SIG-M5 treated with dmso at 0.1 percent for 504 hours (cell line): ENCODE measurements at regions not wholly inside any gene's neighbourhood (a gene's known extent, or its start where the extent isn't known, plus 50 kb on each side); places are given as distances from the start of the nearest gene placed in this dataset.
"Not testable (repeated sequence)": the region's sequence is repeated elsewhere in the genome, so short reads cannot be mapped to it uniquely, and the experiment has no call there.

Experiments
- DNase-seq: peaks from one replicate; lab custom pipeline; 2025; ENCODE audit not compliant: unreplicated experiment; lab: John Stamatoyannopoulos, UW

DNA sequence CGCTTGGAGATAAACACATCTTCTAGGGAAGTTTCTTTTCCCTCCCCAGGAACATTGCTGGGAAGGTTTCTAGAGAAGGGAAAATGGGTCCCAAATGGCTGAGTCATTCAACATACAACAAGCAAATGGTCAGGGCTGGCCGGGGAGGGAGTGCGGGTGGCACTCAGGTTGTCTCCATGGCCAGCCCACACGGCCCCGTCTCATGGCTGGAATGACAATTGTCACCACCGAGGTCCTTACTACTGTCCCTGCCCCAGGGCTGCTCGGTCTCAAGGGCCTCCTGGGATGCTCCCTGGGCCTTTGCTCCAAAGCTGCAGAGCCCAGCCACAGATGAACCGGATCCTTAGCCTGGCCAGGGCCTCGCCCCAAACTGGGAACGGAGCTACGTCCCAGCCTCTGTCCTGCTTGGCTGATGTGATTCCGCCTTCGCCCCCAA lies 121.9 kb downstream of the FGF18 start:
- DNase-seq, result no peak

DNA sequence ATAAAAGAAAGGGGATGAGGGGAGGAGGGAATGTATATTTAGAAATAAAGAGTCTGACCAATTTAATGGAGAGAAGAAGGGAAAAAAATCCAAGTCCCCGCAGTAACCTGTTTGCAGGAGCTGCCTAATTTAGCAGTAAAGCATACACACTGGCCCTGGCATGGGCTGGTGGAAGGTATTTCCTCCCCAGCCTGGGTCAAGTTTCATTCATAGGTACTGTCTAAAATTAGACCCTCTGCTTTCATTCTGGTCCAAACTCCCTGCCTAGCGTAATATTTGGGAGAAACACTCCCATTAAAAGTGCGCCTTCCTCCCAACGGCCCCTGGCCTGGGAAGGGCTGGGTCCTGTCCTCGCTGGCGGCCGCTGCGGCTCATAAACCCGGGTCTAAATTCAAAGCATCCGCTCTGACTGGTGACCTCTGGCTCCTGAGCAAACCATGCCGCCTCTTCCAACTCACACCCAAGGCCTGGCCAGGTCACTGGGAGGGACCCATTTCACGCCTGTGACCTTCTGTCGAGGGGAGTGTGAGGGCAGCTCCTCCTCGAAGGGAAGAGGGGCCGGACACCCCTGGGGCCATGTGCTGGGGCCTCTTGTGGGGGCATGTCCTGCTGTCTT lies 123.2 kb downstream of the FGF18 start:
- no peak for DNase-seq

DNA sequence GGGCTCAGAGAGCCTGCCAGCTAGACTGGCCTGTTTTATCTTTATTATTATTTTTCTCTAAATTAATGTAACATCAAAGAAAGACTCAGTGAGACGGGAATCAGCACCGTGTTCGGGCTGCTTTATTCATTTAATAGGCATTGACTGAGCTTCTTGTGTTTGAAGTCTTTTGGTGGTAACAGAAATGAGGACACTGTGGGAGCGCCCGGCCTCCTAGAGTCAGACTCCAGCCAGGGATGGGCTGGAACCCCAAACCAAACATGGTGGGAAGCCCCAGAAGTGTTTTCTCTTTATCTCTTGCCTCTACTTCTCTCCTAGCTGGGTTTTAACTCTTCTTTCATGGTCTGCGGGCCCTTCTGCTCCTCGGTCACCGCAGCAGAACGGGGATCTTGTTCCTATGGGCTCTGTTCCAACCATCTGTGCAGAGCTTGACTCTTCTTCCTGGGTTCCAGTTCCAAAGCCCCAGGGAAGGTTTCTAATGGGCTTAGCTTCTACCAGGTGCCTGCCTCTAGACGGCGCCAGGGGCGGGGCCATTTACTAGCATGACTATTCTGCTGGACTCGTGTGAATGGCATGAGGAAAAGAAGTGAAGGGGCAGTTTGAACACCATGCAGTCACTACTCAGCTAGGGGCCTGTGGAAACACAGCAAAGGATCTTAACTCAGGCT lies 123.8 kb downstream of the FGF18 start:
- DNase-seq, result no peak

DNA sequence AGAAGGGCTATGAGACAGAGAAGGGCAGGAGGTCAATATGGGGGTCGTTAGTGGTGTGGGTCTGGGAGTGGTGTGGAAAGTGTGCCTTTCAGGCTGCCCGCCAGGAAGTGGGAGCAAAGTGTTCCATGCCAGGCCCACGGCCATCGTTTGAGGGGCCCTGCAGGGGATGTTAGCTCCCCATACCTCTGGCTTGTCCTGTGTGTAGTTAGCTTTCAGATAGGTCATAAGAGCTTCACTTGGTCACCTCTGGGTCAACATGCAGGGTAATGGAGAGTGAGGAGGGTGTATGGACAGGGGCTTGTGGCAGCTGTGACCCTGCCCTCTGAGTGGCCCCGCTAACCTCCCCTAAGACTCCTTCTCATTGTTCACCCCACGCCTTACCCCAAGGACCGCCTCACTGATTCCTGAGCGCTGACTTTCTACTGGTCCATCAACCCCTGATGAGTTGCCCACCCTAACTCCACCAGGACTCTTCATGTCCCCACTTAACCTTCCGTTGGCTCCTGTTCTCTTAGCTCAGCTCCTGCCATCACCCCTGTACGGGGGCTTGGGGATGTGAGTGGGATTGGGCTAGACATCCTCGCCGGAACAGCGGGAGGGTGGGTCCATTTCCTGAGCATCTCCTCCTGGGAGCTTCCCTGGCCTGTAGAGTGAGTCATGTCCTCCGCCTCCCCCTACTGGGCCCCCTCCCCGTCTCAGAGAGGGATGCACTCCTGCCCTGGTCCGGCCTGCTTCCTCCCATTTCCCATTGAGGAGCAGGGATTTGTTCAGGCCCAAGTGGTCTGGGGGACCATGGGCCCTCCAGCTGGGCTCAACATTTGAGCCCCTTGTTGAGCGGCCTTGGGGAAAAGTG lies 125.7 kb downstream of the FGF18 start:
- no peak for DNase-seq

DNA sequence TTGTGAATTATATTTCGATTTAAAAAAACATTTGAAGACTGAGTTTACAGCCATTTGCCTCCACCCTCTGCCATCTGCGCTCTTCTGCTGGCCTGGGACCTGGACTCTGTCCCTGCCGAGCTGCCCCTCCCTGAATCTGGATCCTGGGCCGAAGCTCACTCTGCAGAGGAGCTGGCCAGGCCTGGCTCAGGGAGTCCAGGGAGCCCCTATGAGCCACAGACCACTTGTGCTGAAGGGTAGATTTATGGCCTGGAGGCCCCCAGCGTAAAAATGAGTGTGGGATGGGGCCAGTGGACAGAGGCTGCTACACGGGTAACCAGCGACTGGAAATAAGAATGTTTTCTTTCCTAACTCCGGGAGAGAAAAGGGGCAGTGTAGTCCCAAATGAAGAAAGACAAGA lies 129.8 kb downstream of the FGF18 start:
- DNase-seq, result no peak

DNA sequence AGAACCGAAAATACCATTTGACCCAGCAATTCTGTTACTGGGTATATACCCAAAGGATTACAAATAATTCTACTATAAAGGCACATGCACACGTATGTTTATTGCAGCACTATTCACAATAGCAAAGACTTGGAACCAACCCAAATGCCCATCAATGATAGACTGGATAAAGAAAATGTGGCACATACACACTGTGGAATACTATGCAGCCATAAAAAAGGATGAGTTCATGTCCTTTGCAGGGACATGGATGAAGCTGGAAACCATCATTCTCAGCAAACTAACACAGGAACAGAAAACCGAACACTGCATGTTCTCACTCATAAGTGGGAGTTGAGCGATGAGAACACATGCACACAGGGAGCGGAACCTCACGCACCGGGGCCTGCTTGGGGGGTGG lies 134.4 kb downstream of the FGF18 start:
- DNase-seq, result not testable (repeated sequence)

DNA sequence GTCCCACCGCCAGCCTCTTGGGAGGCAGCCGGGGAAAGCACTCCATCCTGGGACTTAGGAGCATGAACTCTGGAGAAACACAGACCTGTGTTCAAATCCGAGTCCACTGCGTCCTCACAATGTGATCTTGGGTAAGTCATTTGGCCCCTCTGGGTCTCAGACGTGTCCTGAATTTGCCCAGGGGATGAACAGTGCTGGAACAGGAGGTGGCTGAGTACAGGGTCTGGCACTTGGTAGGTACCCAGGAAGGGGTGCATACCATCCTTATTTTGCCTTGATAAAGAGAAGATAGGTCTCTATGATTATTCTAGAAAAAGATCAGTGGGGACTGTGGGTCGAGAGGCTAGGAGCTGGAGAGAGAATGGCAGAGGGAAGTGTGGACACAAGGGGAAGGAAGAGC lies 135.7 kb downstream of the FGF18 start:
- no peak for DNase-seq

DNA sequence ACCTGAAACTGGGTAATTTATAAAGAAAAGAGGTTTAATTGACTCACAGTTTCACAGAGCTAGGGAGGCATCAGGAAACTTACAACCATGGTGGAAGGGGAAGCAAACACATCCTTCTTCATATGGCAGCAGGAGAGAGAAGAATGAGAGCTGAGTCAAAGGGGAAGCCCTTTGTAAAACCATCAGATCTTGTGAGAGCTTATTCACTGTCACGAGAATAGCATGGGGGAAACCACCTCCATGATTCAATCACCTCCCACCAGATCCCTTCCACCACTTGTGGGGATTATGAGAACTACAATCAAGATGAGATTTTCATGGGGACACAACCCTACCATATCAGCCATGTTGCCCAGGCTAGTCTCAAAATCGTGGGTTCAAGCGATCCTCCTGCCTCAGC lies 143.4 kb downstream of the FGF18 start:
- no peak for DNase-seq

DNA sequence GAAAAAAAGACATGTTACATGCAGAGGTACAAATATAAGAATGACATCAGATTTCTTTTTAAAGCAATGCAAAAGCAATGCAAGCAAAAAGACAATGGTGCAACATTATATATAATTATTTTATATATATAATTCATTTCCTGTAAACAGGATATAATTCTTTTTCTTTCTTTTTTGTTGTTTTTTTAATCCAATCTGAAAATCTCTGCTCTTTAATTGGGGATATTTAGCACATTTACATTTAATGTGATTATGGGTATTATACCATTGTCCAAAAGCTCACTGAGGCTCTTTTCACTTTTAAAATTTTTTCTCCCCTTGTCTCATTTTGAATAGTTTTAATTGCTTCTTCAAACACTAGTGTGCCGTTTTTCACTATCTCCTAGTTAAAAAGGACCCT lies 148.9 kb downstream of the FGF18 start:
- no peak for DNase-seq

DNA sequence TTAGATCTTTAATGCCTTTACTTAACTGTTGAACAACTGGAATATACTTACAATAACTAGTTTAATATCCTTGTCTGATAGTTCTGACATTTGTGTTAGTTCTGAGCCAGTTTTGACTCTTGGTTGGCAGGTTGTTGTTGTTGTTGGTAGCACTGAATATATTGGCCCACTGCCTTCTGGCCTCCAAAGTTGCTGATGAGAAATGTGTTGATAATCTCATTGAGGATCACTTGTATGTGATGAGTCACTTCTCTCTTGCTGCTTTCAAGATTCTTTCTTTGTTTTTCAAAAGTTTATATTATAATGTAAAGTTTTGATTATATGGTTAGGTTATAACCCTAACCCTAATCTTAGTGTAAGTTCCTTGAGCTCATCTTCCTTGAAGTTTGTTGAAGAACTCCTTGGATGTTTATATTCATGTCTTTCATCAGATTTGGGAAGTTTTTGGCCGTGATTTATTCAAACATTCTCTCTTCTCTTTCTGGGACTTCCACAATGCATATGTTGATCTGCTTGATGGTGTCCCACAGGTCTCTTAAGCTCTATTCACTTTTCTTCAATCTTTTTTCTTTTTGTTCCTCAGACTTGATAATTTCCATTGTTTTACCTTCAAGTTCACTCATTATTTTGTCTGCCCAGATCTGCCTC lies 149.7 kb downstream of the FGF18 start:
- no peak for DNase-seq

DNA sequence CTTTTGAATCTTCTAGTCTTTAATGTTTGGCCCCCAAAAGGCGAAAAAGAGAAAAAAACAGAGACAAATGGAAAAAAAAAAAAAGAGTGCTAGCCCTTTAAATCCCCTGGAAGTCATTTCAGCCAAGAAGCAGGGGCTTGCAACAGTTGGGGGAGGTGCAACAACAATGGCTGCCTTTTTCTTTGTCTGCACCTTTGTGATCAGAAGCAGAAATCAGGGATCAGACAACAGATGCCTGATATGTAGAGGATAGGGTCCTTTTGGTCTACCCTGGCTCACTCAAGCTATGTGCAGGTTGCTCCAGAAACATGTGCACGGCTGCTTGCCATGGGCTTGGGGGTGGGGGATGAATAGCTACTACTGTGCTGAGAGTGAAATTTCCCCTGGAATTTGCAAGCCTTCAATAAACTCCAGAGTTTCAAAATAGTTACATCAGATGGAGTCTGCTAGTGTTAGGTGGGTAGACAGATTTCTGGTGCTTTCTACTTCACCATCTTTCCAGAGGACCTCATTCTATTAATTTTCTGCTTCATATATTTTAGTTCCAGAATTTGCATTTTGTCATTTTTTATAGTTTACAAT lies 150.9 kb downstream of the FGF18 start:
- no peak for DNase-seq

DNA sequence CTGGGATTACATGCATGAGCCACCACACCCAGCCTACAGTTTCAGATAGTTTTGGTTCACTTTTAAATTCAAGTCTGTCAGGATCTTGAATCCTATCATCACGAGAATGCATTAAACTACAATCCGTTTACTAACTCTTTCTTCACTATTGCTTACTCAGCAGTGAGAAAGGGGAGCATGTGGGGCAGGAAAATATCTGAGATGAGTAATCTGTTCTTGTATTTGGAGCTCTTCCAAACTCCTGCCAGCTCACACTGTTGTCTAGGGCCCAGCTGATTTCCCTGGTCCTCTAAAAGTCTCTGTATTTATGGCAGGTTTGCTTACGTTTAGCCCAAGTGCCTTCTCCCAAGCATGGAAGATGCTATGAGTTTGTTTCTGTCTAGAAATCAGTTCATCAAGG lies 152.2 kb downstream of the FGF18 start:
- no peak for DNase-seq

DNA sequence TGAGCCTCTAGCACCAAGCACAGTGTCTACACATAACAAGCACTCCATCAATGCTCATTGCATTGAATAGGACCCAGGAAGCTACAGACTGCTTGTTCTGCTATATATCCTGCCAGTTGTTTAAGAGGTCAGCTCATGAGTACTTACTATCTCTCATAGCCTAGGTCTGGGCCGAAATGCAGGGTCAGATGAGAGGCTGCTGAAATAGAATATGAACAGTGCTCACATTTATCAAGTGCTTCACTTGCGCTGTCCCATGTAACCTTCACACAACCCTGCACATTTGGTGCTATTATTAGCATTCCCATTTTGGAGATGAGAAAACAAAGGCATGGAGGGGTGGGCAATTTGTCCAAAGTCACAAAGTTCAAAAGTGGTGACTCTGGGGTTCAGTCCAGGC lies 153.6 kb downstream of the FGF18 start:
- no peak for DNase-seq

DNA sequence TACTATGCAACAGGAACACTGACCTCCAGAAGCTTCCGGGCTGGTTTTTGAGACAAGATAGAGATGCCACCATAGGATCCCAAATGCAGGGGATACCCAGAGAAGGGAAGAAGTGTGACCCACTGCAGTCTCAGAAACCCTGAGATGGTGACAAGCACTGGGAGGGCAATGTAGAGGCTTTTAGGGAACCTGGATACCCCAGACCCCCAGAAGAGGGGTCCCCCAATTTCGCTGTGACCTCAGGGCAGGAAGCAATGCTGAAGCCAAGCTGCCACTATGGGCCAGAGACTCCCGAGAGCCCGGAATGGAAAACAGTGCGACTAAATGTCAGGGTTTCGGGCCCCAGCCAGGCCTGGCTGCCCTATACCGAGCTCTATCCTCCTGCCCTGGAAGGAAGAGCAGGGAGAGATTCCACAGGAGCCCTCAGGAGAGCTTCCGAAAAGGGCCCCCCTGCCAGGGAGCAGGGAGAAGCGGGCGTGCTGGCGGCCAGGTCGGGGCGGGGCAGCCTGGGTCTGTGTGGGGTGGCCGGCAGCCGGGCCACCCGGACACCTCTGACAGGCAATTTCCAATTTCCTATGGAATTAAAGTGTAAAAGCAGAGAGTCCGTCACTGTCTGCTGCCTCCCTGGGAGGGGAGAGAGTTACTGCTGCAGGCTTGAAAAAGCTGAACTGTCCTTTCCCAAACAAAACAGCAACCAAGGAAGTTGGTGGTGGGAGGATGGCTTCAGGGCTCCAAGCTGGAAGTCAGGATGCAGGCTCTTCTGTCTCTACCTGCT lies 154.2 kb downstream of the FGF18 start:
- no peak for DNase-seq

DNA sequence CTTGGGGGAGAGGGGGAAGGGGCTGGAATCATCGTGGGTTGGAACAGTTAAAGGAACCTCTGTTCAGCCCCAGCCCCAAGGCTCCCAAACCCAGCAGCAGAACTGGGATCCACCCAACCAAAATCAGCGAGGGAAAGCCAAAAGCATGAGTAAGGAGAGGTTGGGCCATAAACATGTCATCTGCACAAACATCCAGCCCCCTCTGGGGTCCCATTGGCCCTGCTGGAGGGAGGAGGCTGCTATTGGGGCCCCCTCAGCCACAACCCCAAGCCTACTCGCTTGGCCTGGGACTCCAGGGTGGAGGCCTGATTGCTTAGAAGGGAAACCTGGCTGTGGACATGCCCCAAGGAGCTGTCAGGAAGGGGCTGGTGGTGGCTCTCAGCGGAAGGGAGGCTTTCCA lies 154.9 kb downstream of the FGF18 start:
- no peak for DNase-seq

DNA sequence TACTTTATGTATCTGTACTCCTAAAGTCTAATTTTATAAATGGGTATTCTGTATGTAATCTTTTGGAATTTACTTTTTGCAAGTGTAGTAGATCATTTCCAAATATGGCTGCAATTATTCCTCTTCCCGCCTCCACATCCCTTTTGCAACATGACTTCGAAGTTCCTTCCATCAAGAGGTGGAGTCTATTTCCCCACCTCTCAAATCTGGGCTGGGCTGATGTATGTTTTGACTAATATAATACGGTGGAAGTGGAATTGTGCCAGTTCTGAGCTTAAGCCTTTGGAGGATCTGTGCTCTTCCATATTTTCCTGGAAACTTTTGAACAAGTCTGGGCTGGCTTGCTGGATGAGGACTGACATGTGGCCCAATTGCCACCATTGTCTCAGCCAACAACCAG lies 155.9 kb downstream of the FGF18 start:
- DNase-seq, result no peak

DNA sequence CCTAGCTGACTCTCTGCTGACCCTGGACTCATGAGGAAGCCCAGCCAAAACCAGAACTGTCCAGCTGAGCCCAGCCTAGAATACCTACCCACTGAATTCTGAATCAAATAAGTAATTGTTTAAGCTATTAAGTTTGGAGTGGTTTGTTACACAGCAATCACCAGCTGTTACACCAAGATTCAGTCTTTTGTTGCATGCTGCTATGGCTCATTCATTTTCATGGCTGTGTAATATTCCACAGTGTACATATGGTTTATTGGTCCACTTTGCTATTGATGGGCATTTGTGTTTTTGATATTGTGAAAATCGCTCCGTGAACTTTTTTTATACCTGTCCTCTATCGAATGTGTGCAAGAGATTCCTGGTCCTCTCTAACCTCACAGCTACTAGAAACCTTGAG lies 156.4 kb downstream of the FGF18 start:
- no peak for DNase-seq

DNA sequence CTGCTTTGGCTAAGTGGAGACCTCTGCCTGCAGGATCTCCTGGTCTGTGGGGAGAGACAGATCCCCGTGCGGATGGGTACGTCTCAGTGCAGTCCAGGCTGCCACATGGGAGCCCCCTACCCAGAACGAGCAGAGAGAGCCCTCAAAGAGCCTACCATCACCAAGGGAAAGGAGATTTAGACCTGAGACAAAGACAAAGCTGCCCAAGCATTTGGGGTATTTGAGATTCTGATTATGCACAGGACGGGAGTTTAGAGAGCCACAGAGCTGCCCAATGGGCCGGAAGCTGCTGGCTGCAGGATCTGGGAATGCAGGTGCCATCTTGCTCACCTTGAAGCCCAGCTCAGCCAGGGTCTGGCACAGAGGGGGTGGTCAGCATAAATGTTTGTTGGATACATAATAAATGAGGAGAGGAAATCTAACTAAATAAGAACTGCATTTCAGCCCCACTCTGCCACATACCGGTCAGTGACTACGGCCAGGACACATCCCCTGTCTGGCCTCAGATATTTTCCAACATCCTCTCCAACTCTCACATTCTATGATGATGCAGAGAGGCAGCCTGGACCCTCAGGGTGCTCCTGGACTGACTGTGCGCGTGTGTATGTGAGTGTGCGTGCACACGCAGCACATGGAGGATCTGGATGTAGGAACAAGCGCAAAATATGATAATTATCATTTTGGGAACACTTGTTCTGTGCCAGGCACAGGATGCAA lies 157.8 kb downstream of the FGF18 start:
- DNase-seq, result no peak

DNA sequence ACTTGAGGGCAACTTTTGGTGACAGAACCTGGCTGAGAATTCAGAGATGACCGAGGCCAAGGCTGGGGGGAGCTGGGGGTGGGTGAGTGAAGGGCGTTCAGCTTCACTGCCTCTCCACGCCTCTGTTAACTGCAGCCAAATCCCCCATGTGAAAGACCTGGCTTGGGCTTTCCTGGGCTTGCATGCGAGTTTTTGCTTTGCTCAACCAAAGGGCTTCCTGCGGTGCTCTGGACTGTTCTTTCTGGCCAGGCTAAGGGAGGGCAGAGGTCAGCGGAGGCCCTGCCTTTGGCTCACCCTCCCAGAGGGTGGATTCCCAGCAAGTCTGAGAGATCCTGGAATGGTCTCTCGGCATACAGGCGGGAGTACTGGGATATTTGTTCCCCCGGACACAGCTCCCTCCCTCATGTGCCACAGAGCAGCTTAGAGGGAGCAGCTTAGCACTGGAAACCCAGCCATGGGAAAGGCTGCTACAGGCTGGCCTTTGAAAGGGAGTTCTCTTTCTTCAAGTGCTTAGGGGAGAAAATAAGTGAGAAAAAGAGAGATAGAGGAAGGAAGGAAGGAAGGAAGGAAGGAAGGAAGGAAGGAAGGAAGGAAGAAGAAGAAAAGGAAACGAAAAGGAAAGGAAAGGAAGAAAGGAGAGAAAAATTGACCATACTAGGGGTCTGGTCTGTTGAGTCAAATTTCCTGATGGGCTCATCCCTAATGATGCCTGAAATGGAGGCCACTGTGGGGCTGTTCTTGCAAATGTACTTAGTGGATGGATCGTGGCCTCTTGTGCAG lies 158.8 kb downstream of the FGF18 start:
- no peak for DNase-seq
